Upper lobe of left lung (tissue), 6 donors: ENCODE measurements at regions not wholly inside any gene's neighbourhood (a gene's known extent, or its start where the extent isn't known, plus 50 kb on each side); places are given as distances from the start of the nearest gene placed in this dataset.
"Not testable (repeated sequence)": the region's sequence is repeated elsewhere in the genome, so short reads cannot be mapped to it uniquely, and the experiment has no call there.

Experiments used
- ATAC-seq, 2 donors: fragments of 200-7000 bp; cut with Tn5 transposase; one replicate each; pipeline ENCODE4 v1.9.1; 2022; ENCODE audit warnings: mild to moderate bottlenecking in 2 of 2, moderate library complexity in 2 of 2; ENCODE audit not compliant: low FRiP score in 2 of 2
- DNase-seq, 2 donors: peaks; one replicate each; pipeline ENCODE4 v3.0.0-alpha.2; 2019 to 2020
- H3K27ac ChIP-seq, 4 donors: fragments of 200-600 bp; sonication (generic); one replicate each; pipeline ENCODE4 v1.5.1; 2016 to 2019
- H3K27me3 ChIP-seq, 4 donors: fragments of 200-600 bp; sonication (generic); one replicate each; pipeline ENCODE4 v1.5.1; 2017 to 2019
- H3K36me3 ChIP-seq, 4 donors: fragments of 200-600 bp; sonication (generic); one replicate each; pipeline ENCODE4 v1.5.1; 2016 to 2019
- H3K4me1 ChIP-seq, 4 donors: fragments of 200-600 bp; sonication (generic); one replicate each; pipeline ENCODE4 v1.5.1; 2018 to 2019
- H3K4me3 ChIP-seq, 4 donors: fragments of 200-600 bp; sonication (generic); one replicate each; pipeline ENCODE4 v1.5.1; 2017 to 2019; ENCODE audit warnings: mild to moderate bottlenecking in 2 of 4, moderate library complexity in 1 of 4
- H3K9me3 ChIP-seq, 4 donors: fragments of 200-600 bp; sonication (generic); one replicate each; pipeline ENCODE4 v1.5.1; 2018 to 2019
- CTCF ChIP-seq, 6 experiments: fragments of 450-650 bp in 4 of 6; fragments of 200-600 bp in 2 of 6; sonication (generic) in 2 of 6; IDR thresholded peaks; one replicate each; pipeline ENCODE4 v1.5.1; 2016 to 2019; ENCODE audit warnings: antibody characterized with exemption in 6 of 6
- EP300 ChIP-seq, 4 donors: sonication (generic); formaldehyde crosslinking; IDR thresholded peaks; one replicate each; pipeline ENCODE4 v1.5.1; 2017; ENCODE audit warnings: antibody characterized with exemption in 4 of 4, control low read depth in 2 of 4
- POLR2A ChIP-seq, 4 donors: fragments of 450-650 bp; IDR thresholded peaks; one replicate each; pipeline ENCODE4 v1.5.1; 2016 to 2017; ENCODE audit warnings: antibody characterized with exemption in 4 of 4, mild to moderate bottlenecking in 2 of 4
- POLR2AphosphoS5 ChIP-seq, 2 donors: sonication (generic); formaldehyde crosslinking; IDR thresholded peaks; one replicate each; pipeline ENCODE4 v1.5.1; 2017; ENCODE audit warnings: antibody characterized with exemption in 2 of 2
- WGBS, 2 donors: methylation state at CpG; one replicate each; pipeline ENCODE4 v1.1.5; 2017 to 2018; 5-methylcytosine and 5-hydroxymethylcytosine counted together
- donor health status: DM: no; HTN: no; CAD: no; lungs with moderate emphysema.
- donor health status: DM: no; HTN: yes; CAD: no; lungs with severe emphysema.

- H3K27ac ChIP-seq = no peak overlapping the region
- no peaks in the 10 kb centered on the region for H3K9me3 ChIP-seq
- TF ChIP-seq CTCF (IDR thresholded peaks at IDR 0.05) (no peak), POLR2A (IDR thresholded peaks at IDR 0.05) (no peak), EP300 (IDR thresholded peaks at IDR 0.05) (no peak), POLR2AphosphoS5 (IDR thresholded peaks at IDR 0.05) (no peak)
- H3K36me3 ChIP-seq = no peaks in the 10 kb centered on the region
- ATAC-seq (peak in 1 of 2 donors; percentile 36), DNase-seq (no peak)
- no peaks in the 10 kb centered on the region for H3K4me1 ChIP-seq
- WGBS, 2 donors = 89 to 94% methylated on average over 3 of the region's 3 CpGs
- H3K4me3 ChIP-seq = no peak overlapping the region
- H3K27me3 ChIP-seq = no peaks in the 10 kb centered on the region
These were observed 900.5 kb upstream of the CRIM1 start for GRCh38 chr2:35454966-35455638.

- DNase-seq = no peak
- H3K4me1 ChIP-seq = no peaks in the 10 kb centered on the region
- no peaks in the 10 kb centered on the region for H3K36me3 ChIP-seq
- H3K27me3 ChIP-seq = no peaks in the 10 kb centered on the region
- TF ChIP-seq POLR2A (IDR thresholded peaks at IDR 0.05) (no peak), EP300 (IDR thresholded peaks at IDR 0.05) (no peak), POLR2AphosphoS5 (IDR thresholded peaks at IDR 0.05) (no peak), CTCF (IDR thresholded peaks at IDR 0.05) (no peak)
- H3K4me3 ChIP-seq = no peak overlapping the region
- H3K27ac ChIP-seq = no peak overlapping the region
- ATAC-seq = no peak
- H3K9me3 ChIP-seq = no peaks in the 10 kb centered on the region
These were observed 907.8 kb upstream of the CRIM1 start for GRCh38 chr2:35447821-35448220.

GRCh38 chr2:35447215-35447614, 908.4 kb upstream of the CRIM1 start:
- Histone ChIP-seq H3K27ac (no peak overlapping the region), H3K4me1 (no peaks in the 10 kb centered on the region), H3K27me3 (no peaks in the 10 kb centered on the region), H3K36me3 (no peaks in the 10 kb centered on the region), H3K4me3 (no peak overlapping the region), H3K9me3 (no peaks in the 10 kb centered on the region)
- no peak for TF ChIP-seq EP300 (IDR thresholded peaks at IDR 0.05)
- no peak for TF ChIP-seq POLR2A (IDR thresholded peaks at IDR 0.05)
- TF ChIP-seq POLR2AphosphoS5 (IDR thresholded peaks at IDR 0.05) = no peak
- TF ChIP-seq CTCF (IDR thresholded peaks at IDR 0.05) = no peak
- ATAC-seq = peak in 1 of 2 donors; percentile 79
- WGBS, 2 donors = 61 to 74% methylated on average over 5 of the region's 5 CpGs
- DNase-seq = no peak

GRCh38 chr2:35443087-35443486, 912.5 kb upstream of the CRIM1 start:
- DNase-seq (no peak), ATAC-seq (no peak)
- Histone ChIP-seq H3K36me3 (no peaks in the 10 kb centered on the region), H3K4me1 (no peaks in the 10 kb centered on the region), H3K9me3 (no peaks in the 10 kb centered on the region), H3K27ac (no peak overlapping the region), H3K4me3 (no peak overlapping the region), H3K27me3 (no peaks in the 10 kb centered on the region)
- no peak for TF ChIP-seq EP300 (IDR thresholded peaks at IDR 0.05)
- no peak for TF ChIP-seq POLR2A (IDR thresholded peaks at IDR 0.05)
- TF ChIP-seq CTCF (IDR thresholded peaks at IDR 0.05) = no peak
- TF ChIP-seq POLR2AphosphoS5 (IDR thresholded peaks at IDR 0.05) = no peak

- DNase-seq = not testable (repeated sequence)
- WGBS, 2 donors = 79 to 82% methylated on average over 9 of the region's 9 CpGs
These were observed 914.0 kb upstream of the CRIM1 start for GRCh38 chr2:35441575-35441974.

GRCh38 chr2:35440308-35440707, 915.3 kb upstream of the CRIM1 start:
- not testable (repeated sequence) for H3K9me3 ChIP-seq, H3K4me1 ChIP-seq, H3K27ac ChIP-seq, ATAC-seq, H3K27me3 ChIP-seq, H3K36me3 ChIP-seq, H3K4me3 ChIP-seq
- DNase-seq = peak in 1 of 2 donors; percentile 9
- 92 to 94% methylated on average over 12 to 17 of the region's 17 CpGs for WGBS, 2 donors

More at GRCh38 chr2:35441575-35441974, 914.0 kb upstream of the CRIM1 start:
- not testable (repeated sequence) for H3K27ac ChIP-seq, H3K27me3 ChIP-seq, H3K4me1 ChIP-seq, ATAC-seq, H3K36me3 ChIP-seq, H3K9me3 ChIP-seq, H3K4me3 ChIP-seq

- H3K9me3 ChIP-seq, H3K36me3 ChIP-seq, H3K4me1 ChIP-seq, H3K27ac ChIP-seq, H3K4me3 ChIP-seq, DNase-seq, H3K27me3 ChIP-seq, ATAC-seq: not testable (repeated sequence)
- WGBS, 2 donors = 85 to 92% methylated on average over 5 of the region's 5 CpGs
These were observed 918.7 kb upstream of the CRIM1 start for GRCh38 chr2:35436893-35437292.
